Fibroblast of villous mesenchyme (primary cell): ENCODE measurements at regions not wholly inside any gene's neighbourhood (a gene's known extent, or its start where the extent isn't known, plus 50 kb on each side); places are given as distances from the start of the nearest gene placed in this dataset.

ENCODE experiments used
- DNase-seq: peaks from one replicate; pipeline ENCODE4 v3.0.0-alpha.2; 2010; ENCODE audit warnings: low read depth
- H3K4me3 ChIP-seq: 2 replicates; pipeline ENCODE4 v1.5.1; 2011; ENCODE audit warnings: low read depth, mild to moderate bottlenecking, low read length
- CTCF ChIP-seq: IDR thresholded peaks from 2 replicates; pipeline ENCODE4 v1.5.1; 2012; ENCODE audit warnings: low read depth, mild to moderate bottlenecking, low read length; ENCODE audit not compliant: insufficient read depth

- no peak for DNase-seq
- H3K4me3 ChIP-seq = no peak overlapping the region
- TF ChIP-seq CTCF = no peak
Observed at GRCh38 chr6:18663011-18663410, 275.9 kb downstream of the RNF144B start.

GRCh38 chr6:18664401-18664800 lies 277.3 kb downstream of the RNF144B start:
- no peak for DNase-seq
- H3K4me3 ChIP-seq = no peak overlapping the region
- no peak for TF ChIP-seq CTCF

DNA sequence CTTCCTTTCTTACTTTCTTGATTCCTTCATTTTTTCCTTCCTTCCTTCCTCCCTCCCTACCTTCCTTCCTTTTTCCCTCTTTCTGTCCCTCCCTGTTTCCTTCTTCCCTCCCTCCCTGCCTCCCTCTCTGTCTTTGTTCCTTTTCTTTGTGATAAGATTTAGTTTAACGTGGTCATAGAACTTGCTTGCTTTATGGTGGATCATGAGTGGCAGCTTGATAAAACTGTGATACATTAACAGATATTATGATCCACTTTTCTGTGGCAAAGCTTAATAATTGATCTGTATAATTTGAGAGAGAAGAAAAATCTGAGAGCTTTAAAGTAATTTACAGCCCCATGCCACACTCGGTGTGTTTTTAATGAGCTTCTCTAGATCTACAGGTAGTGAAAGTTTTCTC lies 280.5 kb downstream of the RNF144B start:
- DNase-seq = no peak
- no peak overlapping the region for H3K4me3 ChIP-seq
- TF ChIP-seq CTCF = no peak

- DNase-seq = no peak
- H3K4me3 ChIP-seq = no peak overlapping the region
- TF ChIP-seq CTCF = no peak
Observed at GRCh38 chr6:18668994-18669393, 281.8 kb downstream of the RNF144B start.

- no peak for DNase-seq
- H3K4me3 ChIP-seq = no peak overlapping the region
- TF ChIP-seq CTCF = no peak
Observed at GRCh38 chr6:18672852-18673251, 285.7 kb downstream of the RNF144B start.

DNA sequence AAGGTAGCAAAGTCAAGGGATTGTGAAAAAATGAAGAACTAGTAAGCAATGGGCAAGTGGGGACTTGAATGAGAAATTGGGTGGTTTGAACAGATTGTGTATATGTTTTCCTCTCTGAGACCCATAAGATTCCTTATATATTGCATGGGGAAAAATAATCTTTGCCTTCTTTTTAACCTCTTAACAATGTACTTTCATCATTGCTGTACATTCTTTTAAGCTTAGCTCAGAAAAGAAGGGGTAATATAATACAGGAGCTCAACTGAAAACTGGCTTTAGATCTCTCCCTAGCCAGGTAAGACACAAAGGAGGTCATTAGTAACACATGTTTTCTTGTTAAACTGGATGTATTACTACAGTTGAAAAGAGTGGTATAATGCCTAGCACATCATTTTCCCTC lies 287.2 kb downstream of the RNF144B start:
- no peak for TF ChIP-seq CTCF
- DNase-seq = no peak
- no peak overlapping the region for H3K4me3 ChIP-seq

DNA sequence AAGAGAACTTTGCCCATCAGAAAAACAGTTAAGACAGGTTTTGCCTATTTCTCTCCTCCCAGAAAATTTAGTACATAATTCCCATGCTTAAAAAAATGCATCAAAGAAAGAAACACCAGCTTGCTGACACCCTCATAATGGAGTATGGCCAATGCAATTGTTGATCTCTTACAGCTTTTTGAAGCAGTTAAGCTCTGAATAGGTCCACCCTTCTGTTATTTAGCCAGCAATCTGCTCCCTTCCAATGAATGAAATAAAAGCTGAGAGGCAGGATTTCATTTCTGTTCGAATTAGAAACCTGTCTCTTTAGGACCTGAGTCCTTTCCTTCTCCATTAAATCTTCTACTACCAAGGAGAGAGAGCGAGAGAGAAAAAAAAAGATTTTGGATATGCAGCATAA lies 288.7 kb downstream of the RNF144B start:
- TF ChIP-seq CTCF = no peak
- no peak overlapping the region for H3K4me3 ChIP-seq
- no peak for DNase-seq
